HUES6 (cell line): ENCODE measurements at regions not wholly inside any gene's neighbourhood (a gene's known extent, or its start where the extent isn't known, plus 50 kb on each side); places are given as distances from the start of the nearest gene placed in this dataset.

Source experiments
- H3K27ac ChIP-seq: 2 replicates; pipeline ENCODE4 v1.7.0; 2013; ENCODE audit warnings: low read depth, mild to moderate bottlenecking, low read length, inconsistent platforms
- H3K27me3 ChIP-seq: 2 replicates; pipeline ENCODE4 v1.6.1; 2013; ENCODE audit warnings: low read length; ENCODE audit not compliant: control insufficient read depth, insufficient read depth
- H3K36me3 ChIP-seq: 2 replicates; pipeline ENCODE4 v1.6.1; 2013; ENCODE audit warnings: low read length; ENCODE audit not compliant: control insufficient read depth, insufficient read depth
- H3K4me1 ChIP-seq: 2 replicates; pipeline ENCODE4 v1.6.1; 2013; ENCODE audit warnings: low read length; ENCODE audit not compliant: control insufficient read depth, insufficient read depth
- H3K4me3 ChIP-seq: 2 replicates; pipeline ENCODE4 v1.5.1; 2013; ENCODE audit warnings: low read depth, low read length
- H3K9ac ChIP-seq: one replicate; pipeline ENCODE4 v1.6.1; 2013; ENCODE audit warnings: mild to moderate bottlenecking, low read length
- H3K9me3 ChIP-seq: 2 replicates; pipeline ENCODE4 v1.6.1; 2013; ENCODE audit warnings: low read depth, low read length; ENCODE audit not compliant: control insufficient read depth, insufficient read depth

DNA sequence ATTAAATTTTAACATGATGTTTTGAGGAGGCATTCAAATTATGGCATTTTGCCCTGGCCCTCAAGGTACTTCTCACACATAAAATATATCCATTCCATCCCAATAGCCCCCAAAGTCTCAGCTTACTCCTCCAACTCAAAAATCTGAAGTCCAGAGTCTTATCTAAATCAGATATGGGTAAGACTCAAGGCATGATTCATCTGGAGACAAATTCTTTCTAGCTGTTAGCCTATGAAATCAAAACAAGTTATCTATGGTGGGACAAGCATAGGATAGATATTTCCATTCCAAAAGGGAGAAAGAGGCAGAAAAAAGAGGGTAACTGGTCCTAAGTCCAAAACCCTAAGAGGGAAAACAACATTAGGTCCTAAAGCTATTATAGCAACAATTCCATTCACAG lies 408.4 kb downstream of the ZNF608 start:
- Histone ChIP-seq H3K4me3 (no peak overlapping the region), H3K9ac (no peak overlapping the region), H3K36me3 (peaks cover 3% of the 10 kb centered on the region; the same call in 1 of the 2 replicates), H3K4me1 (peaks cover 3% of the 10 kb centered on the region; the same call in 1 of the 2 replicates), H3K27ac (no peak overlapping the region), H3K27me3 (no peaks in the 10 kb centered on the region), H3K9me3 (peaks cover 4% of the 10 kb centered on the region; the same call in 1 of the 2 replicates)

DNA sequence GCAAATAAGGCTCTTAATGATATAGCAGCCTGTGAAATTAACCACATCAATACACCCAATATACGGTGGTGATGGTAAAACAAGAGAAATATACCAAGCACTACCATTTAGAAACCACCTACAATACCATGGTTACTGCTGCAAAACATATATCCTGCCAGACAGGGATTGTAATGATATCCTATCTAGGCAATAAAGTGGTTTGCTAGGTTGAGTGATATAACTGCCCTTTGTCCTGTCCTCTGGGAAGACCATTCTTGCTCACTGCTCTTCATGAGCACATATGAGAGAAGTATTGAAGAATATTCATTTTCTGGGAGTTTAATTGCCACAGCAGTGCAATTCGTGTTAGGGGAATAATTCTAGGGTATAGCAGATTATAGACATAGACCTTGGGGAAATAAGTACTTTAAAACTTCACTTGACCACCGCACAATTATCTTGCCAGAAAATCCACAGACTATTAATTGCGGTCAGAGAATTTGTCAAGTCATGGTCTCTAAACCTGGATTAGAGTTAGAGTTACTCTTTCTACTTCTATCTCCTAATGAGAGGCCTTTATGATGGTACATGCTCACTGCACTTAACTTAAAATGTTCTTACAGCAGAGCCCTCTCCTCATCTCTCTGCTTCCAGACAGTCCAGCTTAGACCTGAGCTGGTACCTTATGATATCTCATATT lies 413.0 kb downstream of the ZNF608 start:
- H3K36me3 ChIP-seq, result peaks cover 2% of the 10 kb centered on the region; the same call in 1 of the 2 replicates
- H3K27ac ChIP-seq, result no peak overlapping the region
- no peak overlapping the region for H3K9ac ChIP-seq
- H3K27me3 ChIP-seq, result no peaks in the 10 kb centered on the region
- peaks cover 27% of the 10 kb centered on the region for H3K9me3 ChIP-seq
- no peak overlapping the region for H3K4me3 ChIP-seq
- peaks cover 8% of the 10 kb centered on the region; the same call in 1 of the 2 replicates for H3K4me1 ChIP-seq

DNA sequence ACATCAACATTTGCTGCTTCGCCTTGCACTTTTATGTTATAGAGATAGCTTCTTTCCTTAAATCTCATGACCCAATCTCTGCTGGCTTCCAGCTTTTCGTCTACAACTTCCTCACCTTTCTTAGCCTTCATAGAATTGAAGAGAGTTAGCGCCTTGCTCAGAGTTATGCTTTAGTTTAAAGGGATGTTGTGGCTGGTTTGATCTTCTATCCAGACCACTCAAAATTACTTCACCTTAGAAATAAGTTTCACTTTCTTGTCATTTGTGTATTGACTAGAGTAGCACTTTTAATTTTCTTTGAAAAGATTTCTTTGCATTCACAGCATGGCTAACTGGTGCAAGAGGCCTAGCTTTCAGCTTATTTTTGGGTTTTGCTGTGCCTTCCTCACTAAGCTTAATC lies 414.2 kb downstream of the ZNF608 start:
- Histone ChIP-seq H3K27me3 (no peaks in the 10 kb centered on the region), H3K9ac (no peak overlapping the region), H3K36me3 (no peaks in the 10 kb centered on the region), H3K4me3 (no peak overlapping the region), H3K9me3 (peaks cover 27% of the 10 kb centered on the region), H3K4me1 (peaks cover 14% of the 10 kb centered on the region; the same call in 1 of the 2 replicates), H3K27ac (no peak overlapping the region)

DNA sequence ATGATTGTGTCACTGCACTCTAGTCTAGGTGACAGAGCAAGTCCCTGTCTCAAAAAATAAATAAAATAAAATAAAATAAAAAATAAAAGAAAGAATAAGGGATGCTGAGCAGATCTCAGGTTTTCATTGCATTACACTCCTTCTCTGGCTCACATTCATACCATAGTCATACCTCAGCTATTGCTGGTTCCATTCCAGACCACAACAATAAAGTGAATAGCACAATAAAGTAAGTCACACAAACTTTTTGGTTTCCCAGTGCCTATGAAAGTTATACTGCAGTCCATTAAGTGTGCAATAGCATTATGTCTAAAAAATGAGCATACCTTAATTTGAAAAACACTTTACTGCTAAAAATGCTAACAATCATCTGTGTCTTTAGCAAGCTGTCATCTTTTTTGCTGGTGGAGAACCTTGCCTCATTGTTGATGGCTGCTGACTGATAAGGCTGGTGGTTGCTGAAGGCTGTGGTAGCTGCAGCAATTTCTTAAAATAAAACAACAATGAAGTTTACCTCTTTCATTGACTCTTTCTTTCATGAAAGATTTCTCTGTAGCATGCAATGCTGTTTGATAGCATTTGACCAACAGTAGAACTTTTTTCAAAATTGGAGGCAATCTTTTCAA lies 415.7 kb downstream of the ZNF608 start:
- H3K9me3 ChIP-seq, result peaks cover 27% of the 10 kb centered on the region
- H3K27ac ChIP-seq, result no peak overlapping the region
- no peak overlapping the region for H3K9ac ChIP-seq
- no peak overlapping the region for H3K4me3 ChIP-seq
- no peaks in the 10 kb centered on the region for H3K27me3 ChIP-seq
- peaks cover 14% of the 10 kb centered on the region; the same call in 1 of the 2 replicates for H3K4me1 ChIP-seq
- H3K36me3 ChIP-seq, result no peaks in the 10 kb centered on the region

DNA sequence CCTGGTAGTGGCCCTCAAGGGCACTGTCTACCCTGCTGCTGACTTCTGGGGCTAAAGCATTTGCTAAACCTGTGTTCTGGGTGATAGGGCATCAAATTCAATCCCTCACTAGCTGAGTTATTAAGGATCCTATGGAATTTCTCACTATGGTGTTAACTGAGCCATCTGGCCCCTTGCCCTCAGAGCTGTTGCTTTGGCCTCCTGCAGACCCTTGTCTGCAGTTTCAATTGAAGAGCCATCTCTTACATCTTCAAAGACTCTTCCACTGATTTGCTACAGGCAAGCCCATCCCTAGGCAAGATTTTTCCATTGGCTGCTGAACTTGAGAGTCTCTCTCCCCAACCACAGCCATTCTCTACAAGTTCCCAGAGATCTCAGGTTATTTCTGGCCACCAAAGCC lies 418.2 kb downstream of the ZNF608 start:
- Histone ChIP-seq H3K4me1 (peaks cover 14% of the 10 kb centered on the region; the same call in 1 of the 2 replicates), H3K27ac (no peak overlapping the region; the same call in 1 of the 2 replicates), H3K9me3 (peaks cover 25% of the 10 kb centered on the region), H3K9ac (no peak overlapping the region), H3K4me3 (no peak overlapping the region; the same call in 1 of the 2 replicates), H3K36me3 (no peaks in the 10 kb centered on the region), H3K27me3 (no peaks in the 10 kb centered on the region)

DNA sequence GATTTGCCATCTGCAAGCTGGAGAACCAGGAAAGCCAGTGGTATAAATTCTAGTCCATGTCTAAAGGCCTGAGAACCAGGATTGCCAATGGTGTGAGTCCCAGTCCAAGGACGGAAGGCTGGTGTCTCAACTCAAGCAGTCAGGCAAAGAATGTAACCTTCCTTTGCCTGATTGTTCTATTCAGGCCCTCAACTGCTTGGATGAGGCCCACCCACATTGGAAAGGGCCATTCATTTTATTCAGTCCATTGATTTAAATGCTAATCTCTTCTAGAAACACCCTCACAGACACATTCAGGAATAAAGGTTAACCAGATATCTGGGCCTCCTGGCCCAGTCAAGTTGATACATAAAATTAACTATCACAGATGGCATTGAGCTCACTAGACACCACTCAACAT lies 427.8 kb downstream of the ZNF608 start:
- Histone ChIP-seq H3K4me3 (no peak overlapping the region), H3K27ac (no peak overlapping the region), H3K27me3 (no peaks in the 10 kb centered on the region), H3K9ac (no peak overlapping the region), H3K4me1 (no peaks in the 10 kb centered on the region), H3K9me3 (peaks cover 9% of the 10 kb centered on the region; the same call in 1 of the 2 replicates), H3K36me3 (no peaks in the 10 kb centered on the region; the same call in 1 of the 2 replicates)

DNA sequence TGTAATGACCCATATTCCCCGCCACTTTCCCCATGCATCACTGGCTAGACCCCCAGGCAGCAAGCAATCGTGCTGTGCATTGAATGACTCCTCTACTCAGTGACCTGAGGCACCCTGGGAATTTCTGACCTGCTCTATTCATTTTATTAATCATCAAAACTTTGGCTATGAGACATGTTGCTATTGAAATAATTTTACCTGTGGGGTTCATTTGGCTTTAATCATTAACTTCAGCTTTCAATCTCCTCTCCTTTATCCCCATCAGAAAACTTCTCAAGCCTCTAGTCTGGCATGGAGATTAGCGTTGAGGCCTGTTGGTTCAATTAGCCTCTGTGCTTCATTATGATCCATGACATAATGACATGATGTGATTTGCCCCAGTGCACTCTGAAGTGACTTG lies 429.0 kb downstream of the ZNF608 start:
- Histone ChIP-seq H3K27me3 (no peaks in the 10 kb centered on the region), H3K36me3 (peaks cover 5% of the 10 kb centered on the region; the same call in 1 of the 2 replicates), H3K9ac (no peak overlapping the region), H3K27ac (no peak overlapping the region), H3K4me1 (no peaks in the 10 kb centered on the region), H3K9me3 (peaks cover 9% of the 10 kb centered on the region; the same call in 1 of the 2 replicates), H3K4me3 (no peak overlapping the region)

DNA sequence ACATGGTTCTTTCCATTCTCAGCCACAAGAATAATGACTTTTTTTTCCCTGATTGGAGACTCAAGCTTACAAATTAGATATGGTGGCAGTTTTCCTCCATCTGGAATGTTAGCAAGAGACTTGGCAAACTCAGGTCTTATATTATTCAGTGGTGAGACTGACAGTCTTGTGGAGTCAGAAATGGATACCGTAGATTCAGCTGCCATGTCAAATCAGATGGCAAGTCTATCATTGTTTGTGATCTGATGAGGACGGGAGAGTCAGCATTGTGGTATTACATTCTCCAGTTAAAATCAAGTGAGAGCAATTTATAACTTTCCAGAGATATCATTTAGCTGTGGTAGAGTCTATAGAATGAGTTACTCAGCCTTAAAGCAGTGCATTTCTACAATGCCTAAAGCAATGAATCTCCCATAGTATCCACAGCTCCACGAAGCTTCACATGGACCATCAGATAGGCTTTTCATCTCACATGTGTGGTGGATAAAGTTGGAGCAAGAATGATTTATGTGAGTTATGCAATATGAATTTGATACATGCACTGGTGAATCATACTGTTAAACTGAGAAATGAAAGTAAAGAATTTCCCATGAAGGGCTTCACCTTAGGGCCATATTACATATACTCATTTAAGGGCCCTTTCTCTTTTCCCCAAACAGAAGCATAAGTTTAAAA lies 430.6 kb downstream of the ZNF608 start:
- no peak overlapping the region for H3K9ac ChIP-seq

DNA sequence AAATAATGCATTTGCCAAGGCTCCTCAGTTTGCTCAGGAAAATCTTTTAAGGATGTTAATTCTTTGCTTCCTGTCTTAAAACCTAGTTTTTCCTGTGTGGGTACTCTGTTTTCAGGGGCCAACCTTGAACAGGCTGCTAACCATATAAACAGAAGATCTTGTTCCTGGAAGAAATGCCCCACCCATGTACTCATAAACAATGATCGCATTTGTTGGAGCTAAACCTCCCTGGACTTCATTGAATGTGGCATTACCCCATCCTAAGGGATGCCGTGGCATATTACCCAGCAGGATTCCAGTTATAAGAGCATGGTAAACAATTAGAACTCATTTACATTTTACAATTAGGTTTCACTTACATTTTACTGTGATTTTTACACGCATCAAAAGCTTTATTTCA lies 436.0 kb downstream of the ZNF608 start:
- Histone ChIP-seq H3K27me3 (no peaks in the 10 kb centered on the region), H3K36me3 (peaks cover 21% of the 10 kb centered on the region; the same call in 1 of the 2 replicates), H3K9ac (peak overlapping the region; percentile 21), H3K4me3 (no peak overlapping the region), H3K27ac (peak overlapping the region; percentile 65; the same call in 1 of the 2 replicates), H3K9me3 (peaks cover 3% of the 10 kb centered on the region; the same call in 1 of the 2 replicates), H3K4me1 (peaks cover 35% of the 10 kb centered on the region)

More for the DNA sequence above, 430.6 kb downstream of the ZNF608 start:
- peaks cover 5% of the 10 kb centered on the region; the same call in 1 of the 2 replicates for H3K36me3 ChIP-seq
- H3K27me3 ChIP-seq, result no peaks in the 10 kb centered on the region
- H3K4me3 ChIP-seq, result no peak overlapping the region
- H3K9me3 ChIP-seq, result peaks cover 9% of the 10 kb centered on the region; the same call in 1 of the 2 replicates
- H3K27ac ChIP-seq, result no peak overlapping the region
- H3K4me1 ChIP-seq, result peaks cover 10% of the 10 kb centered on the region

DNA sequence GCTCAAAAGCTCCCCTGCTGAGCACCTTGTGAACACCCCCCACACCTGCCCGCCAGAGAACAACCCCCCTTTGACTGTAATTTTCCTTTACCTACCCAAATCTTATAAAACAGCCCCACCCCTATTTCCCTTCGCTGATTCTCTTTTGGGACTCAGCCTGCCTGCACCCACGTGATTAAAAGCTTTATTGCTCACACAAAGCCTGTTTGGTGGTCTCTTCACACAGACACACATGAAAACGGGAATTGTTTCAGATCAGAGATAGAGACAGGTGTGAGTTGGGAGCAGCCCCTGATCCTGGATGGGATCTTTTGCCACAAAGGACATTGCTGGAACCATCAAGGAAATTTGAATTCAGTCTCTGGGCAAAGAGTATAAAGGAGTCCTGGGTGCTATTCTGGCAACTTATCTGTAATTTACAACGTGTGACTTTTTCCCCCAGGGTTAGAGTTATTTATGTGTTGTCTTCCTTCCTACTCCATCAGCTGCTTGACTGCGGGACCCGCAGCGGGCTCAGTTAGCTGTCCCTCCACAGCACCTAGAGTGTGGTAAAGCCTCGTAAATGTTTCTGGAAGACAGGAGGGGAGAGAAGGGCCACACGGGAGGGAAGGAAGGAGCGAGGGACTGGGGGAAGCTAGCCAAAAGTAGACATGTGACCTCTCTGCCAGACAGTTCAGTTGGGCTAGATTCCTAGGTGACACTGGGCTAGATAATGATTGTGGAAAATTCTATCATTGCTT lies 437.0 kb downstream of the ZNF608 start:
- Histone ChIP-seq H3K27me3 (no peaks in the 10 kb centered on the region), H3K36me3 (peaks cover 21% of the 10 kb centered on the region; the same call in 1 of the 2 replicates), H3K9me3 (peaks cover under 1% of the 10 kb centered on the region; the same call in 1 of the 2 replicates), H3K4me3 (peak overlapping the region; percentile 30; the same call in 1 of the 2 replicates), H3K9ac (peak overlapping the region; percentile 64), H3K4me1 (peaks cover 35% of the 10 kb centered on the region), H3K27ac (peak overlapping the region; percentile 65; the same call in 1 of the 2 replicates)
